ENCODE measurements at regions not wholly inside any gene's neighbourhood (a gene's known extent, or its start where the extent isn't known, plus 50 kb on each side); places are given as distances from the start of the nearest gene placed in this dataset.

- no peak for TF ChIP-seq USF1 (IDR thresholded peaks at IDR 0.05)
- TF ChIP-seq FOXM1 (IDR thresholded peaks at IDR 0.05; ENCODE audit: borderline replicate concordance, low read depth): no peak
- no peak for TF ChIP-seq TAF1 (IDR thresholded peaks at IDR 0.05; ENCODE audit: low read depth)
- TF ChIP-seq REST (IDR thresholded peaks at IDR 0.05; ENCODE audit: low read depth): no peak
- TF ChIP-seq RAD21 (IDR thresholded peaks at IDR 0.05; ENCODE audit: low read depth): no peak
- no peak for TF ChIP-seq ZBTB7A (IDR thresholded peaks at IDR 0.05; ENCODE audit: low read depth)
- no peak for TF ChIP-seq CEBPB (IDR thresholded peaks at IDR 0.05)
- TF ChIP-seq YY1 (IDR thresholded peaks at IDR 0.05; ENCODE audit: low read depth): no peak
- TF ChIP-seq TCF12 (IDR thresholded peaks at IDR 0.05; ENCODE audit: low read depth): no peak
- no peak for TF ChIP-seq TEAD4 (IDR thresholded peaks at IDR 0.05)
- no peak for TF ChIP-seq CREB1 (IDR thresholded peaks at IDR 0.05; ENCODE audit: low read depth)
- no peak for TF ChIP-seq EP300 (IDR thresholded peaks at IDR 0.05; ENCODE audit: borderline replicate concordance)
Observed at GRCh38 chr4:106650701-106651100, 282.1 kb upstream of the GIMD1 start.

GRCh38 chr4:106647451-106647850 is 278.9 kb upstream of the GIMD1 start:
- TF ChIP-seq TCF12 (IDR thresholded peaks at IDR 0.05; ENCODE audit: low read depth) (no peak), RAD21 (IDR thresholded peaks at IDR 0.05; ENCODE audit: low read depth) (no peak), EGR1 (IDR thresholded peaks at IDR 0.05) (no peak), ZBTB7A (IDR thresholded peaks at IDR 0.05; ENCODE audit: low read depth) (no peak), CEBPB (IDR thresholded peaks at IDR 0.05) (no peak), NFIC (IDR thresholded peaks at IDR 0.05) (no peak)

GRCh38 chr4:106629268-106629625 is 260.7 kb upstream of the GIMD1 start:
- TF ChIP-seq ZBTB7A (IDR thresholded peaks at IDR 0.05; ENCODE audit: low read depth): no peak
- no peak for TF ChIP-seq EP300 (IDR thresholded peaks at IDR 0.05; ENCODE audit: borderline replicate concordance)
- TF ChIP-seq REST (IDR thresholded peaks at IDR 0.05; ENCODE audit: low read depth): no peak
- no peak for TF ChIP-seq YY1 (IDR thresholded peaks at IDR 0.05; ENCODE audit: low read depth)
- TF ChIP-seq NFIC (IDR thresholded peaks at IDR 0.05): no peak
- TF ChIP-seq USF1 (IDR thresholded peaks at IDR 0.05): no peak
- no peak for TF ChIP-seq FOXM1 (IDR thresholded peaks at IDR 0.05; ENCODE audit: borderline replicate concordance, low read depth)
- no peak for TF ChIP-seq CREB1 (IDR thresholded peaks at IDR 0.05; ENCODE audit: low read depth)
- no peak for TF ChIP-seq TCF12 (IDR thresholded peaks at IDR 0.05; ENCODE audit: low read depth)
- no peak for TF ChIP-seq TEAD4 (IDR thresholded peaks at IDR 0.05)
- no peak for TF ChIP-seq CEBPB (IDR thresholded peaks at IDR 0.05)
- TF ChIP-seq MAX (IDR thresholded peaks at IDR 0.05): no peak

- TF ChIP-seq MAX (IDR thresholded peaks at IDR 0.05) (no peak), TCF12 (IDR thresholded peaks at IDR 0.05; ENCODE audit: low read depth) (no peak)
Observed at GRCh38 chr4:106628586-106629267, 260.1 kb upstream of the GIMD1 start.

GRCh38 chr4:106627051-106627450 is 258.5 kb upstream of the GIMD1 start:
- TF ChIP-seq MAX (IDR thresholded peaks at IDR 0.05): no peak
- no peak for TF ChIP-seq TAF1 (IDR thresholded peaks at IDR 0.05; ENCODE audit: low read depth)
- no peak for TF ChIP-seq TCF12 (IDR thresholded peaks at IDR 0.05; ENCODE audit: low read depth)
- no peak for TF ChIP-seq TEAD4 (IDR thresholded peaks at IDR 0.05)
- no peak for TF ChIP-seq CREB1 (IDR thresholded peaks at IDR 0.05; ENCODE audit: low read depth)
- TF ChIP-seq YY1 (IDR thresholded peaks at IDR 0.05; ENCODE audit: low read depth): no peak
- no peak for TF ChIP-seq USF1 (IDR thresholded peaks at IDR 0.05)
- no peak for TF ChIP-seq CEBPB (IDR thresholded peaks at IDR 0.05)
- TF ChIP-seq EP300 (IDR thresholded peaks at IDR 0.05; ENCODE audit: borderline replicate concordance): no peak
- TF ChIP-seq RAD21 (IDR thresholded peaks at IDR 0.05; ENCODE audit: low read depth): no peak
- no peak for TF ChIP-seq FOXM1 (IDR thresholded peaks at IDR 0.05; ENCODE audit: borderline replicate concordance, low read depth)
- TF ChIP-seq EGR1 (IDR thresholded peaks at IDR 0.05): no peak

Measured in Ishikawa (cell line).